ENCODE measurements at regions not wholly inside any gene's neighbourhood (a gene's known extent, or its start where the extent isn't known, plus 50 kb on each side); places are given as distances from the start of the nearest gene placed in this dataset.

GRCh38 chr2:196546151-196546919, 93.2 kb upstream of the CCDC150 start:
- Histone ChIP-seq H3K27ac (no peak overlapping the region), H3K9me3 (no peaks in the 10 kb centered on the region), H3K4me1 (peaks cover 8% of the 10 kb centered on the region), H3K36me3 (no peaks in the 10 kb centered on the region), H3K4me3 (no peak overlapping the region), H3K27me3 (no peaks in the 10 kb centered on the region)
- DNase-seq (ENCODE audit: extremely low spot score in 2 of 2): no peak
- TF ChIP-seq POLR2AphosphoS5 (IDR thresholded peaks at IDR 0.05; ENCODE audit: insufficient read depth in 1 of 2, low read depth in 1 of 2) (no peak), POLR2A (IDR thresholded peaks at IDR 0.05) (no peak), CTCF (IDR thresholded peaks at IDR 0.05) (no peak)
- intact Hi-C loops (cut with DNase I): no loop called here

- intact Hi-C loops (cut with DNase I): no loop called here
Observed at GRCh38 chr2:196549052-196549451, 90.5 kb upstream of the CCDC150 start.

GRCh38 chr2:196551014-196551413, 88.5 kb upstream of the CCDC150 start:
- no peaks in the 10 kb centered on the region for H3K36me3 ChIP-seq
- DNase-seq (ENCODE audit: extremely low spot score in 2 of 2): no peak

More at GRCh38 chr2:196549052-196549451, 90.5 kb upstream of the CCDC150 start:
- Histone ChIP-seq H3K36me3 (no peaks in the 10 kb centered on the region), H3K9me3 (no peaks in the 10 kb centered on the region), H3K4me1 (peaks cover 8% of the 10 kb centered on the region), H3K27ac (no peak overlapping the region), H3K27me3 (no peaks in the 10 kb centered on the region), H3K4me3 (no peak overlapping the region)
- no peak for TF ChIP-seq POLR2A (IDR thresholded peaks at IDR 0.05)
- TF ChIP-seq POLR2AphosphoS5 (IDR thresholded peaks at IDR 0.05; ENCODE audit: insufficient read depth in 1 of 2, low read depth in 1 of 2): no peak
- no peak for TF ChIP-seq CTCF (IDR thresholded peaks at IDR 0.05)
- no peak for DNase-seq (ENCODE audit: extremely low spot score in 2 of 2)

GRCh38 chr2:196555161-196555560, 84.4 kb upstream of the CCDC150 start:
- TF ChIP-seq POLR2AphosphoS5 (IDR thresholded peaks at IDR 0.05; ENCODE audit: insufficient read depth in 1 of 2, low read depth in 1 of 2) (no peak), POLR2A (IDR thresholded peaks at IDR 0.05) (no peak), CTCF (IDR thresholded peaks at IDR 0.05) (no peak)
- no peak overlapping the region for H3K27ac ChIP-seq
- no peaks in the 10 kb centered on the region for H3K36me3 ChIP-seq
- H3K4me1 ChIP-seq: peaks cover 8% of the 10 kb centered on the region
- DNase-seq (ENCODE audit: extremely low spot score in 2 of 2): no peak
- H3K27me3 ChIP-seq: no peaks in the 10 kb centered on the region
- no peaks in the 10 kb centered on the region for H3K9me3 ChIP-seq
- H3K4me3 ChIP-seq: no peak overlapping the region
- intact Hi-C loops (cut with DNase I): no loop called here

More at GRCh38 chr2:196551014-196551413, 88.5 kb upstream of the CCDC150 start:
- Histone ChIP-seq H3K4me1 (peaks cover 8% of the 10 kb centered on the region), H3K27me3 (no peaks in the 10 kb centered on the region), H3K4me3 (no peak overlapping the region), H3K27ac (no peak overlapping the region), H3K9me3 (no peaks in the 10 kb centered on the region)
- intact Hi-C loops (cut with DNase I): no loop called here
- TF ChIP-seq POLR2AphosphoS5 (IDR thresholded peaks at IDR 0.05; ENCODE audit: insufficient read depth in 1 of 2, low read depth in 1 of 2): no peak

GRCh38 chr2:196555726-196556125, 83.8 kb upstream of the CCDC150 start:
- intact Hi-C loops (cut with DNase I): no loop called here
- no peaks in the 10 kb centered on the region for H3K36me3 ChIP-seq
- no peak for DNase-seq (ENCODE audit: extremely low spot score in 2 of 2)
- H3K4me1 ChIP-seq: peaks cover 4% of the 10 kb centered on the region
- no peaks in the 10 kb centered on the region for H3K27me3 ChIP-seq
- TF ChIP-seq POLR2AphosphoS5 (IDR thresholded peaks at IDR 0.05; ENCODE audit: insufficient read depth in 1 of 2, low read depth in 1 of 2) (no peak), POLR2A (IDR thresholded peaks at IDR 0.05) (no peak), CTCF (IDR thresholded peaks at IDR 0.05) (no peak)
- H3K27ac ChIP-seq: no peak overlapping the region
- no peak overlapping the region for H3K4me3 ChIP-seq
- H3K9me3 ChIP-seq: no peaks in the 10 kb centered on the region

Data from vagina (tissue), 2 donors.